Panc1 (cell line): ENCODE measurements at regions not wholly inside any gene's neighbourhood (a gene's known extent, or its start where the extent isn't known, plus 50 kb on each side); places are given as distances from the start of the nearest gene placed in this dataset.

Source experiments
- POLR2AphosphoS5 ChIP-seq: IDR thresholded peaks from 2 replicates; pipeline ENCODE4 v1.6.1; 2012; ENCODE audit warnings: mild to moderate bottlenecking, low read depth, low read length, moderate library complexity
- TF ChIP-seq, protein P1 (sequence below): fragments of 450-650 bp; IDR thresholded peaks from 2 replicates; pipeline ENCODE4 v1.5.1; 2017; ENCODE audit warnings: mild to moderate bottlenecking

DNA sequence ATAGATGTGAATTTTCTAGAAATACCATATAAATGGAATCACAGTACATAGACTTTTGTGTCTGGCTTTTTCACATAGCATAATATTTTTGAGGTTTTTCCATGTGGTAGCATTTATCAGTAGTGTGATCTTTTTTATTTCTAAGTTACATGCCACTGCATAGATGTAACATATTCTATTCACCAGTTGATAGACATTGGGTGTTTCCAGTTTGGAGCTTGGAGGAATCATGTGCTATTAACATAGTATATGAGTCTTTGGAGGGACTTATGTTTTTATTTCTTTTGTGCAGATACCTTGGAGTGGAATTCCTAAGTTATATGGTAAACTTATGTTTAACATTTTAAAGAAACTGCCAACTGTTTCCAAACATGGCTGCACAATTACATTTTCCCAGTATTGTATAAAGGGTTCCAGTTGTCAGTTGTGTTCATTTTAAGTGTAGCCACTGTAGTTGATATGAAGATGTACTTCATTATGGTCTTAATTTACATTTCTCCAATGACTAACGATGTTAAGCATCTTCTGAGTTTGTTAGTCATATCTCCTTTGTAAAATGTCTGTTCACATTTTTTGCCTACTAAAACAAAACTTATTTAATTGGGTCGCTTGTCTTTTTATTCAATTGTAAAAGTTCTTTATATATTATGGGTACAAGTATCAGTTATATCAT lies 145.7 kb upstream of the TRPC6 start:
- TF ChIP-seq, protein P1, sequence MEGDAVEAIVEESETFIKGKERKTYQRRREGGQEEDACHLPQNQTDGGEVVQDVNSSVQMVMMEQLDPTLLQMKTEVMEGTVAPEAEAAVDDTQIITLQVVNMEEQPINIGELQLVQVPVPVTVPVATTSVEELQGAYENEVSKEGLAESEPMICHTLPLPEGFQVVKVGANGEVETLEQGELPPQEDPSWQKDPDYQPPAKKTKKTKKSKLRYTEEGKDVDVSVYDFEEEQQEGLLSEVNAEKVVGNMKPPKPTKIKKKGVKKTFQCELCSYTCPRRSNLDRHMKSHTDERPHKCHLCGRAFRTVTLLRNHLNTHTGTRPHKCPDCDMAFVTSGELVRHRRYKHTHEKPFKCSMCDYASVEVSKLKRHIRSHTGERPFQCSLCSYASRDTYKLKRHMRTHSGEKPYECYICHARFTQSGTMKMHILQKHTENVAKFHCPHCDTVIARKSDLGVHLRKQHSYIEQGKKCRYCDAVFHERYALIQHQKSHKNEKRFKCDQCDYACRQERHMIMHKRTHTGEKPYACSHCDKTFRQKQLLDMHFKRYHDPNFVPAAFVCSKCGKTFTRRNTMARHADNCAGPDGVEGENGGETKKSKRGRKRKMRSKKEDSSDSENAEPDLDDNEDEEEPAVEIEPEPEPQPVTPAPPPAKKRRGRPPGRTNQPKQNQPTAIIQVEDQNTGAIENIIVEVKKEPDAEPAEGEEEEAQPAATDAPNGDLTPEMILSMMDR: no peak
- TF ChIP-seq POLR2AphosphoS5: no peak
